ENCODE measurements at regions not wholly inside any gene's neighbourhood (a gene's known extent, or its start where the extent isn't known, plus 50 kb on each side); places are given as distances from the start of the nearest gene placed in this dataset.

- TF ChIP-seq POLR2A (IDR thresholded peaks at IDR 0.05; ENCODE audit: low read depth, low read length) (no peak), POLR2AphosphoS5 (IDR thresholded peaks at IDR 0.05; ENCODE audit: low read depth, low read length) (no peak)
These were observed 78.4 kb upstream of the TMEM168 start for GRCh38 chr7:112868609-112869008.
